CD4-positive, alpha-beta T cell treated with Interleukin-6 at 100 ng/mL for 8 hours (primary cell): ENCODE measurements at regions not wholly inside any gene's neighbourhood (a gene's known extent, or its start where the extent isn't known, plus 50 kb on each side); places are given as distances from the start of the nearest gene placed in this dataset.

Experiments
- DNase-seq: peaks from one replicate; pipeline ENCODE4 v3.0.0-alpha.2; 2020; ENCODE audit warnings: mixed read lengths, low spot score

- no peak for DNase-seq
Observed at GRCh38 chr2:144877893-144878292, 358.0 kb upstream of the ZEB2 start.

DNA sequence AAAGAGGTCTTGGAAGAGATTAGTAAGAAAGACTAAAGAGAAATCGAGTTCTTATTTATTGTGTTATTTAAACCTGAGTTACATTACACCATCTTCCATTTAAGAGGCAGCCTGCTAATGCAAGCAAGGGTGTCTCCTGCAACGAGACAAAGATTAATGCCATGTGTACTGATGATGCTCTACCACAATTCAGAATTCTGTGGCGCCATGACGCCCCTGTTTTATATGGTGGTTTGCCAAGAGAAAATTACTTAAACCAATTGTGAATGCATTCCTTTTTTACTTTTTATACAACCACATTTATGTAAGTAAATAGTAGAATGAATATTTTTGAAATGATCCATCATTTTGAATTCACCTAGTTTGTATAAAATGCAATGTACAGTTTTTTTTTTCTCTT is 356.1 kb upstream of the ZEB2 start:
- DNase-seq: no peak

DNA sequence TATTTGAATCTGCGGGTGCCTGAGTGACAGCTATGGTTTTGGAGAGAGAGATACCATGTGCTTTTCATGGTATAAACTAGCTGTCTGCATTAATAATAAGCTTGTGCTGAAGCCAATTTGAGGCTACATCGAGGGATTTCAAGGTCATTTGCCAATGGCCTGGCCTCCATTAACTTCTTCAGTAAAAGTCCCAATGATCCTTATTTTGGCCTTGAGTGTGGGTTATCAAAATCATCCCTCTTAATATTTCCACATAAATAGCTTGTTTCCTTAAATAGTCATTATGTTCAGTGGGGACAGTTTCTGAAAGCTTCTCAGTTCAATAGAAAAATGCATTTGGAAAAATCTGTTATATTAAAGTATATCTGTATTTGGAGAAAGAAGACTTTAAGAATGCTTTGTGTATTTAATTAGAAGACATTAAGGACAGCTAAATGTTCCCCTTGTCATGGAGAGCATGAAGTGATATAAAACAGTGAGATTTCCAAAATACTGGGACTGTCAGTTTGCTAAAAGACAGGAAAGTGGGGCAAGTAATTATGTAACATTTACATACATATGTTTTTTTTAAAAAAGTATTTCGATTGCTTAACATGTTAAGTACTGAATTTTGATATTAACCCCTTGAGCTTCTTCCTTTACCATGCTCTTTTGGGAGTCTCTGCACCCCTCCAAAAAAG is 355.5 kb upstream of the ZEB2 start:
- no peak for DNase-seq

DNA sequence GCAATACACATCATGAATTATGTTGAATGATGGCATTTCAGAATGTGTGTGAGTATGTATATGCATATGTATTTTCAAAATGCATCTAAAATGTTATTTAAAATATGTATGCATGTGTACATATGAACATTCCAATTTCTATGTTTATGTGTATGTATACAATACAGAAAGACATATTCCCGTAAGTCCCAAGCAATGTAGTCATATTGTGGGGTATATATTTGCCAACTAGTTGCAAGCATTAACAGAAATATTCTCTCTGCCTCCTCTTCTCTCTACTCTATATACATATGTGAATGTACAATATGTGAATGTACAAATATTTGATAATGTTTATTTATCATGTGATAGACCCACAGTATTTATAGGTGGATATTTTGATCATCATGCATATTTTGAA is 345.8 kb upstream of the ZEB2 start:
- DNase-seq: no peak

DNA sequence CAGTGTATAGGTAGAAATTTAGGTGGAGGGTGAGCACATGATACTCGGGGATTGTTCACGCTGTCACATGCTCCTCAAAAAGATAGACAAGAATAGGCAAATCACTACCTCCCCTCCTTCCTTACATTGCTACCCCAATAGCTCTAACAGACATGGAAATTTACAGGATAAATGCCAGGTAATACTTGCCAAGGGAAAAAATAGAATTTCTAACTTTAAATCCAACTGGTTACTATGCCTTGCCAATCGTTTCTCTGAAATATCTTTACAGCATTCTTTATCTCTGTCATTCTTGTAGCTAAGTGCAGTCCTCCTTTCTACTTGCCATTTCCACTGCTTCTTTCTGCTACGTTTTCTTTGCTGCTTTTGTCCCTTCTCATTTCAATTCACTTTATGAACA is 339.8 kb upstream of the ZEB2 start:
- DNase-seq: no peak

DNA sequence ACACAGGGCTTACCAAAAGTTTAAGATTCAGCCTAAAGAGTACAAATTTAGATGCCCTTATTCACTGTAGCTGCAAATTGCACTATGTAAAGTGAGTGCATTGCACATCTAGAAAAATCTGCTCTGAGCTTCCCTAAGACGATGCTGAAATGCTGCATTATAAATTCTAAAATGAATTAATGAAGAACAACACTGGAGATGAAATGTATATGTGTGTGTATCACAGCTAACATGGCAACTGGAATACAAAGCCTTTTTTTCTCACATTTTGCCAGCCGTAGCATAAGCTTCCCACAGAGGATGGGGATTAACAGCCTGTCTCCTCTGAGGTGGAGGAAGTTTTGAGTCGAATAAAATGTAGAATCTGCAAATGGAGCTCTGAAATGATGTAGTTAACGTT is 338.3 kb upstream of the ZEB2 start:
- DNase-seq: no peak

GRCh38 chr2:144854596-144854995 is 334.7 kb upstream of the ZEB2 start:
- DNase-seq: no peak

DNA sequence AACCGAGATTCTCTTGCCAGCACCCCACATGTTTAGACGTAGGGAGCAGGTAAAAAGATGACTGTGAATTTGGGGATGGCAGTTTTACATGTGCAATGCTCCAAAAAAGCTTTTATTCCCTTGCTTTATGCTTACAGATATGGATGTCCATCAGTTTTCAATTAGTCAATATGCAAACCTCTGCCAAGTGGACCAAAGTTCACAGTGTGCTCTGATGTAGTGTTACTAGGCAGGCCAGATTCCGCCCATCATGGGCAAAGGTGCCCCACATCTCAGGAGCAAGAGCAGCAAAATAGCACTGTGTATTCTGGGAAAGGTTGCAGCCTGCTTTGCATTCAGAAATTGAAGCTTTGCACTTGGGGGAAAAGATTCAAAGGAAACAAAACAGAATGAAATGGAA is 329.7 kb upstream of the ZEB2 start:
- DNase-seq: no peak

- no peak for DNase-seq
Observed at GRCh38 chr2:144848423-144848822, 328.5 kb upstream of the ZEB2 start.

- DNase-seq: no peak
Observed at GRCh38 chr2:144847347-144848080, 327.6 kb upstream of the ZEB2 start.

- DNase-seq: no peak
Observed at GRCh38 chr2:144836635-144837350, 316.9 kb upstream of the ZEB2 start.

DNA sequence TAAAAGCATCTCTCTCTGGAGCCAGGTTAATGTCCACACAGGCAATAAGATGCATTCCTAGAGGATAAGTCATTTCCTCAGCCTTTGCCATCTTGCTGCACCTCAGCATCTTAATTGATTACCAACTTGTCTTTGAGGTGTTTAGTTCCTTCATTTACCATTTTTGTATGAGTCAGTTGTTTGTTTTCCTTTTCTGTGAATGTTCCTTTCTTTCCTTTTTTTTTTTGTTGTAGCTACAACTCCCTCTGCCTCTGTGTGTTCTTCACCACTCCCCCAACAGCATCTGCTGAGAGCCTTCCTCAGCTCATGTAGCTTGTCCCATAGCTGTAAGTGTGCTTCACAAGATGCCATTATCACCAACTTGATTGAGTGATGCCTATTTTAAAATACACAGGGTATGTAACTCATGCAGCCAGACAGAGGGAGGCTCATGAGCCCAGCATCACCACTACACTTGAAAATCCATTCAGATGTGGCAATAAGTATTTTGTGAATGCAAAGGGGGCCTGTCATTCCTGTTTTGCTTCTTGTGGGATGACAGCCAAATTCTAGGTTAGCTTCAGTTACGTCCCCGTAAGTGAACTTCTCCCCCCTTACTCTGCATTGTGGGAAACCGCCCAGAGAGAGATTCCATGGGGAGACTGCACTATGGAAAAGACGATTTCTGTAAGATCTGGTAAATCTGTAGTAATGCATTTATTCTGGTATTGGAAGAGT is 315.9 kb upstream of the ZEB2 start:
- DNase-seq: no peak

GRCh38 chr2:144834998-144835633 is 315.2 kb upstream of the ZEB2 start:
- DNase-seq: no peak

DNA sequence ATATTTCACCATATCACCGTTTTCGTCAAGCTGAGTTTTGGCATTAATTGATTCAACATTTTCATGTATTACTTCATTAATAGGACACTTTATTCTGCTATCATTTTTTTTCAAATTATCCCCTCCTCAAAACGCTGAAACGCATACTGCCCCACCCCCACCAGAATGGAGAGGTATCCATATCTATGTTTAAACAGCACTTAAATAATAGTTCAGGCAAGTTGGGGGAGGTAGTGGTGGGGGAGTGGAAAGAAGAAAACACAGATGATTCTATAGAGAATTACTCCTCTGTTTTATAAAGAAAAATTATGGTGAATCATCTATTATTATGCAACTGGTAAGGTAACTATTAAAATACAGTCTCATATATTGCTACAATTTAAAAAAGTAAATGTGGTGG is 314.4 kb upstream of the ZEB2 start:
- DNase-seq: no peak

DNA sequence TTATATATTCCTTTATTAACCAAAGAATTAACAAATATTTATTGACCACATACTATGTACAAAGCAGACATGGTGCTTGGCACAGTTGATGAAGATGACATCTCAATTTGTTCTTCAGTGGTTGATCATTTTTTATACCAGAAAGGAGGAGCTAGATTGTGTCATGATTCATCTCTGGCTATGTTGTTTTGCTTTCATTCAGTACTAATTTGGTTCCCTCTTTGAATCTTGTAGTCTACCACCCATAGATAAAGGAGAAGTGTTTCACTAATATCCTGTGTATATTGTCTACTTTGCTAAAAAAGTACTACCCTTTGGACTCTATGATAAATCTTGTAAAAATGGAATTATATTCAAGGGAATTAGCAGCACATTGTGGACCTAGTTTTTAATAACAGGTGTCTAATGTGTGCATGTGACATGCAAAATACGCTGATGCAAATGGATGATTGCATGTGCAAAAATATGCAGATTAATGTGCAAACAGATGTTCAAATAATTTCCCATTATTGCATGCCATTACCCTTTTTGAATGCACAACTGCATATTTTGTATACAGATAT is 313.2 kb upstream of the ZEB2 start:
- DNase-seq: no peak

DNA sequence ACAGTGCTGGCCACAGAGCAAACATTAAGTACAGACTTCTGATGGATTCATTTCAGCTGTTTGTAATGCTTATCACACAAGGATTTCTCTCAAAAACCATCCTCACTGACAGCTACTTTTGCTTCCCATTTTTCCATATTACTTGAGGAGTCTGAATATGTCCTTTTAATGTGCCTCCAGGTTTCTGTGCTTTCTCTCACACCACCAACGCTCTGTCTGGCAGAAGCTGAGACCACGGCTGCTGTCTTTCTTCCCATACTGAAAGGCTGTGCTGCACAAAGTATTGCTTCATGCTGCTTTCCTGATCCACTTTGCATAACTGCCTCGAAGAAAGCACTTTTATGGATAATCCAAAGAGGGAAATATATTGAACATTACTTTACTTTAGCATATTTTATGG is 312.1 kb upstream of the ZEB2 start:
- no peak for DNase-seq

DNA sequence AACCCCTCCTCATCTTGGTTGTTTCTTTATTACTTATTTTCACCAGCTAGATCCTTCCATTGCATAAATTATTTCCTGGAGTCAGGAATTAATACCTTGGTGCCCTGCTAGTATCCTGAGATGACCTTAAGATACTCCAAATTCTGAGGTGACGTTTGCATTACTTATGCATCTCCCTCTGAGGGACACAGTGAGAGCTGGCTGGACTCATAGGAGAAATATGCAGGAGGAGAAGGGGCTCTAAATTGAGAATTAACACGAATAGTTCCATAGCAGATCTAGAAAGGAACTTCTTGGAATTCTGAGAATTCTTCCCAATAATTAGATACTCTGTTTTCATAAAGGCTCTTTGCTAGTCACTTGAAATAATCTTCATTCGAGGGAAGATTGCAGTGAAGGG is 310.6 kb upstream of the ZEB2 start:
- no peak for DNase-seq

- DNase-seq: no peak
Observed at GRCh38 chr2:144827404-144827803, 307.5 kb upstream of the ZEB2 start.

GRCh38 chr2:144826105-144826504 is 306.2 kb upstream of the ZEB2 start:
- no peak for DNase-seq

- no peak for DNase-seq
Observed at GRCh38 chr2:144825331-144826020, 305.6 kb upstream of the ZEB2 start.
